Loucy (cell line): ENCODE measurements at regions not wholly inside any gene's neighbourhood (a gene's known extent, or its start where the extent isn't known, plus 50 kb on each side); places are given as distances from the start of the nearest gene placed in this dataset.

ENCODE experiments used
- CTCF ChIP-seq: fragments of 200-600 bp; sonication (generic); conservative IDR thresholded peaks from 2 replicates; pipeline ENCODE4 v1.5.1; 2014; ENCODE audit warnings: mild to moderate bottlenecking, antibody characterized with exemption, low read length
- EZH2phosphoT487 ChIP-seq: fragments of 200-600 bp; IDR thresholded peaks from 2 replicates; pipeline ENCODE4 v1.6.1; 2018; ENCODE audit warnings: antibody characterized with exemption, mild to moderate bottlenecking, moderate library complexity, borderline replicate concordance

GRCh38 chr7:114158854-114159253 lies 240.0 kb upstream of the PPP1R3A start:
- TF ChIP-seq CTCF = no peak
- no peak for TF ChIP-seq EZH2phosphoT487
